ENCODE measurements at regions not wholly inside any gene's neighbourhood (a gene's known extent, or its start where the extent isn't known, plus 50 kb on each side); places are given as distances from the start of the nearest gene placed in this dataset.
A peak's percentile ranks its signal among the peaks of the same experiment; 100 is the strongest.

DNA sequence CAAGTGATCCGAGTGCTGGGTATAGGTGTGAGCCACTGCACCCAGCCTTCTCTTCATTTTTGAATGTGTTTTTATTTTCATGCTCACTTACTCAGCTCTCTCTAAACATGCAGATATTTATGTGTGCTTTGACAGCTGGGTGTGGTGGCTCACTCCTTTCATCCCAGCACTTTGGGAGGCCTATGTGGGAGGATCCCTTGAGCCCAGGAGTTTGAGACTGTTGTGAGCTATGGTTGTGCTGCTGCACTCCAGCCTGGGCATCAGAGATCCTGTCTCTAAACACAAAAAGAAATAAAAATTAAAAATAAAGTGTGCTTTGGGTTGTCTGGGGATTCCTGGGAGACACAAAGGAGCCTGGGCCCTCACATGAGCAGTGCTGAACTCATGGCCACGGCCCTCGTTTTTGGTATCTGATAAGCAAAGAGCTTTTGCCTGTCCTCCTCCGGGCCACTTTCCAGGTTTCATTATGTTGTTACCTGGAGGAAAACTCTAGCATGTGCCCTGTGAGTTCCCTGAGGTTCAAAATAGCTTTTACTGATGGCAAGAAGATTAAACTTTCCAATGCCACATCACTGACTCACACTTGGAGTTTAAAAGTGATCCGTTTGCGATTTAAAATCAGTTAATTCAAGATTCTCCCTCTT, 78.5 kb downstream of the CD164 start:
- peak; percentile 51 for ATAC-seq
- Histone ChIP-seq H3K36me3 (ENCODE audit: control insufficient read depth, insufficient read depth, low read length) (no peaks in the 10 kb centered on the region), H3K4me2 (ENCODE audit: insufficient read depth, low read length) (peak overlapping the region; percentile 72), H3K9me3 (replicated peaks; ENCODE audit: control insufficient read depth, insufficient read depth, low read depth, low read length) (no peaks in the 10 kb centered on the region), H3K27ac (ENCODE audit: extremely low read depth, low read depth, low read length) (peak overlapping the region; percentile 90), H4K20me1 (replicated peaks; ENCODE audit: control insufficient read depth, insufficient read depth, low read length) (no peaks in the 10 kb centered on the region), H3K4me3 (no peak overlapping the region), H3K9ac (ENCODE audit: insufficient read depth in 1 of 2, low read depth in 2 of 2, low read length in 2 of 2) (peak overlapping the region in 1 of 2 experiments; percentile 58; a peak in 3 of 4 replicates), H3K9me1 (ENCODE audit: control insufficient read depth, insufficient read depth, low read length) (no peaks in the 10 kb centered on the region), H2AFZ (ENCODE audit: low read depth, low read length) (peak overlapping the region; percentile 71), H3K4me1 (replicated peaks in 1 of 2; ENCODE audit: control insufficient read depth in 2 of 2, insufficient read depth in 2 of 2, low read length in 2 of 2) (peaks cover 48 to 97% of the 10 kb centered on the region in 2 experiments), H3K79me2 (ENCODE audit: control insufficient read depth, insufficient read depth, low read length) (no peaks in the 10 kb centered on the region), H3K27me3 (ENCODE audit: control insufficient read depth in 2 of 2, insufficient read depth in 2 of 2, low read length in 2 of 2) (no peaks in the 10 kb centered on the region)
- CTCF ChIA-PET (ENCODE audit: low intra/inter-chr PET ratio), result no interaction called here
- in situ Hi-C loops (cut with MboI) (no loop called here), intact Hi-C loops (cut with micrococcal nuclease) (loop anchor here (1.0 to 2.0 kb wide), 6 partner anchors 37 to 137 kb away; partner anchors contain the start of genes CD164, PPIL6 and SMPD2)
- FAIRE-seq, result no peak
- DNase-seq (ENCODE audit: extremely low read depth in 1 of 4, low spot score in 3 of 4), result peak; percentile 54 to 81 (median 58)
- no TSS peak for BruUV-seq (replicated peaks)
- POLR2A ChIA-PET, result interaction anchor here (0.6 to 1.6 kb wide), 11 partner anchors 8 to 173 kb away, joined by 3 to 5 read pairs (median 3); partner anchors contain the start of gene CD164
- WGBS (ENCODE audit: insufficient coverage, low coverage, missing lambda C conversion rate), result 6% methylated on average over 6 of the region's 6 CpGs
- TF ChIP-seq NR4A1 (CRISPR knock-in tag; IDR thresholded peaks at IDR 0.05), result no peak
- peak; percentile 14; the same call in 1 of the 2 replicates for TF ChIP-seq NR4A1 (tag; IDR thresholded peaks at IDR 0.05)
- TF ChIP-seq, protein P1, sequence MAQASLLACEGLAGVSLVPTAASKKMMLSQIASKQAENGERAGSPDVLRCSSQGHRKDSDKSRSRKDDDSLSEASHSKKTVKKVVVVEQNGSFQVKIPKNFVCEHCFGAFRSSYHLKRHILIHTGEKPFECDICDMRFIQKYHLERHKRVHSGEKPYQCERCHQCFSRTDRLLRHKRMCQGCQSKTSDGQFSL (CRISPR knock-in tag; IDR thresholded peaks at IDR 0.05), result no peak
- TF ChIP-seq, protein P1 (tag; IDR thresholded peaks at IDR 0.05), result peak in 1 of 2 experiments; percentile 33; a peak in 1 of 4 replicates
- TF ChIP-seq, protein P2, sequence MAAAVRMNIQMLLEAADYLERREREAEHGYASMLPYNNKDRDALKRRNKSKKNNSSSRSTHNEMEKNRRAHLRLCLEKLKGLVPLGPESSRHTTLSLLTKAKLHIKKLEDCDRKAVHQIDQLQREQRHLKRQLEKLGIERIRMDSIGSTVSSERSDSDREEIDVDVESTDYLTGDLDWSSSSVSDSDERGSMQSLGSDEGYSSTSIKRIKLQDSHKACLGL (CRISPR knock-in tag; IDR thresholded peaks at IDR 0.05; ENCODE audit: borderline replicate concordance, poor library complexity, severe bottlenecking), result peak; percentile 19
- TF ChIP-seq SIN3B (IDR thresholded peaks at IDR 0.05; ENCODE audit: low read depth), result no peak
- no peak for TF ChIP-seq ASH1L (IDR thresholded peaks at IDR 0.05; ENCODE audit: borderline replicate concordance, low read depth, partially characterized antibody)
- no peak for TF ChIP-seq CBX1 (IDR thresholded peaks at IDR 0.05; ENCODE audit: low read depth)
- TF ChIP-seq MBD2 (IDR thresholded peaks at IDR 0.05; ENCODE audit: borderline replicate concordance, low read depth), result no peak
- TF ChIP-seq POLR2H (tag; IDR thresholded peaks at IDR 0.05; ENCODE audit: low read depth), result peak; percentile 51; the same call in 1 of the 2 replicates
- no peak for TF ChIP-seq SRSF3 (IDR thresholded peaks at IDR 0.05; ENCODE audit: insufficient read depth, low read length)
- TF ChIP-seq ADNP (tag; IDR thresholded peaks at IDR 0.05), result peak; percentile 75
- peak in 1 of 2 experiments; percentile 4; a peak in 1 of 4 replicates for TF ChIP-seq FOXK2 (conservative IDR thresholded peaks at IDR 0.05 in 1 of 2, IDR thresholded peaks at IDR 0.05 in 1 of 2; ENCODE audit: low read depth in 2 of 2)
- TF ChIP-seq ZNF239 (CRISPR knock-in tag; IDR thresholded peaks at IDR 0.05), result 0 out of 2 replicates have a peak, but pooled peaks have one; percentile 29
- TF ChIP-seq, protein P3, sequence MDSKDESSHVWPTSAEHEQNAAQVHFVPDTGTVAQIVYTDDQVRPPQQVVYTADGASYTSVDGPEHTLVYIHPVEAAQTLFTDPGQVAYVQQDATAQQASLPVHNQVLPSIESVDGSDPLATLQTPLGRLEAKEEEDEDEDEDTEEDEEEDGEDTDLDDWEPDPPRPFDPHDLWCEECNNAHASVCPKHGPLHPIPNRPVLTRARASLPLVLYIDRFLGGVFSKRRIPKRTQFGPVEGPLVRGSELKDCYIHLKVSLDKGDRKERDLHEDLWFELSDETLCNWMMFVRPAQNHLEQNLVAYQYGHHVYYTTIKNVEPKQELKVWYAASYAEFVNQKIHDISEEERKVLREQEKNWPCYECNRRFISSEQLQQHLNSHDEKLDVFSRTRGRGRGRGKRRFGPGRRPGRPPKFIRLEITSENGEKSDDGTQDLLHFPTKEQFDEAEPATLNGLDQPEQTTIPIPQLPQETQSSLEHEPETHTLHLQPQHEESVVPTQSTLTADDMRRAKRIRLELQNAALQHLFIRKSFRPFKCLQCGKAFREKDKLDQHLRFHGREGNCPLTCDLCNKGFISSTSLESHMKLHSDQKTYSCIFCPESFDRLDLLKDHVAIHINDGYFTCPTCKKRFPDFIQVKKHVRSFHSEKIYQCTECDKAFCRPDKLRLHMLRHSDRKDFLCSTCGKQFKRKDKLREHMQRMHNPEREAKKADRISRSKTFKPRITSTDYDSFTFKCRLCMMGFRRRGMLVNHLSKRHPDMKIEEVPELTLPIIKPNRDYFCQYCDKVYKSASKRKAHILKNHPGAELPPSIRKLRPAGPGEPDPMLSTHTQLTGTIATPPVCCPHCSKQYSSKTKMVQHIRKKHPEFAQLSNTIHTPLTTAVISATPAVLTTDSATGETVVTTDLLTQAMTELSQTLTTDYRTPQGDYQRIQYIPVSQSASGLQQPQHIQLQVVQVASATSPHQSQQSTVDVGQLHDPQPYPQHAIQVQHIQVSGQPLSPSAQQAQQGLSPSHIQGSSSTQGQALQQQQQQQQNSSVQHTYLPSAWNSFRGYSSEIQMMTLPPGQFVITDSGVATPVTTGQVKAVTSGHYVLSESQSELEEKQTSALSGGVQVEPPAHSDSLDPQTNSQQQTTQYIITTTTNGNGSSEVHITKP (IDR thresholded peaks at IDR 0.05; ENCODE audit: partially characterized antibody), result no peak
- 0 out of 2 replicates have a peak, but pooled peaks have one; percentile 11 for TF ChIP-seq KLF6 (CRISPR knock-in tag; IDR thresholded peaks at IDR 0.05; ENCODE audit: borderline replicate concordance)

All from K562 (cell line).